ENCODE measurements at regions not wholly inside any gene's neighbourhood (a gene's known extent, or its start where the extent isn't known, plus 50 kb on each side); places are given as distances from the start of the nearest gene placed in this dataset.
"Not testable (repeated sequence)": the region's sequence is repeated elsewhere in the genome, so short reads cannot be mapped to it uniquely, and the experiment has no call there.

DNA sequence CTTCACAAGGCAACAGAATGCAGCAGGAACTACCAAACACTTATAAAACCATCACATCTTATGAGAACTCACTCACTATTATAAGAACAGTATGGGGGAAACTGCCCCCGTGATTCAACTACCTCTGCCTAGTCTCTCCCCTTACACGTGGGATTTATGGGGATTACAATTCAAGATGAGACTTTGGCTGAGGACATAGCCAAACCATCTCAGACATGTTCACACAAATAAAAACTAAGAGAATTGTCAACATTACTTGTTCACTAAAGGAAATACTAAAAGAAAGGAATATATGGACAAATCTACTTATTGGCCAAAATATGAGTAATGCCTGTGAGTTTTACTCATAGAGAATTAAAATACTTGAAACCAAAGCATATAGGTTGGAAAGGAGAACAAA, 505.1 kb downstream of the IGSF11 start:
- BruUV-seq (replicated peaks): no TSS peak
- Mint-ChIP-seq H3K4me1 (ENCODE audit: low read depth, unreplicated experiment) (peaks cover 13% of the 10 kb centered on the region), H3K27me3 (ENCODE audit: insufficient read depth, unreplicated experiment) (no peaks in the 10 kb centered on the region), H3K36me3 (ENCODE audit: insufficient read depth, unreplicated experiment) (no peaks in the 10 kb centered on the region), H3K27ac (ENCODE audit: unreplicated experiment) (no peak overlapping the region), H3K4me3 (ENCODE audit: unreplicated experiment) (no peak overlapping the region), H3K9me3 (ENCODE audit: unreplicated experiment) (peaks cover 9% of the 10 kb centered on the region)
- CTCF ChIA-PET: no interaction called here
- POLR2A ChIA-PET: no interaction called here
- DNase-seq: no peak
- H3K27me3 ChIP-seq (replicated peaks; ENCODE audit: control insufficient read depth, insufficient read depth, low read length): no peaks in the 10 kb centered on the region
- no peaks in the 10 kb centered on the region for H3K36me3 ChIP-seq (ENCODE audit: control insufficient read depth, insufficient read depth, low read length)
- H3K4me1 ChIP-seq: peaks cover 16% of the 10 kb centered on the region
- intact Hi-C loops (cut with micrococcal nuclease; ENCODE audit: unreplicated experiment): no loop called here
- no peak overlapping the region for H3K4me3 ChIP-seq (ENCODE audit: low read depth, low read length)
- TF ChIP-seq, protein P1, sequence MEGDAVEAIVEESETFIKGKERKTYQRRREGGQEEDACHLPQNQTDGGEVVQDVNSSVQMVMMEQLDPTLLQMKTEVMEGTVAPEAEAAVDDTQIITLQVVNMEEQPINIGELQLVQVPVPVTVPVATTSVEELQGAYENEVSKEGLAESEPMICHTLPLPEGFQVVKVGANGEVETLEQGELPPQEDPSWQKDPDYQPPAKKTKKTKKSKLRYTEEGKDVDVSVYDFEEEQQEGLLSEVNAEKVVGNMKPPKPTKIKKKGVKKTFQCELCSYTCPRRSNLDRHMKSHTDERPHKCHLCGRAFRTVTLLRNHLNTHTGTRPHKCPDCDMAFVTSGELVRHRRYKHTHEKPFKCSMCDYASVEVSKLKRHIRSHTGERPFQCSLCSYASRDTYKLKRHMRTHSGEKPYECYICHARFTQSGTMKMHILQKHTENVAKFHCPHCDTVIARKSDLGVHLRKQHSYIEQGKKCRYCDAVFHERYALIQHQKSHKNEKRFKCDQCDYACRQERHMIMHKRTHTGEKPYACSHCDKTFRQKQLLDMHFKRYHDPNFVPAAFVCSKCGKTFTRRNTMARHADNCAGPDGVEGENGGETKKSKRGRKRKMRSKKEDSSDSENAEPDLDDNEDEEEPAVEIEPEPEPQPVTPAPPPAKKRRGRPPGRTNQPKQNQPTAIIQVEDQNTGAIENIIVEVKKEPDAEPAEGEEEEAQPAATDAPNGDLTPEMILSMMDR (IDR thresholded peaks at IDR 0.05; ENCODE audit: insufficient read depth in 1 of 2, low read depth in 1 of 2, low read length in 1 of 2, severe bottlenecking in 1 of 2, unreplicated experiment in 1 of 2): no peak
- no peaks in the 10 kb centered on the region for H3K9me3 ChIP-seq

DNA sequence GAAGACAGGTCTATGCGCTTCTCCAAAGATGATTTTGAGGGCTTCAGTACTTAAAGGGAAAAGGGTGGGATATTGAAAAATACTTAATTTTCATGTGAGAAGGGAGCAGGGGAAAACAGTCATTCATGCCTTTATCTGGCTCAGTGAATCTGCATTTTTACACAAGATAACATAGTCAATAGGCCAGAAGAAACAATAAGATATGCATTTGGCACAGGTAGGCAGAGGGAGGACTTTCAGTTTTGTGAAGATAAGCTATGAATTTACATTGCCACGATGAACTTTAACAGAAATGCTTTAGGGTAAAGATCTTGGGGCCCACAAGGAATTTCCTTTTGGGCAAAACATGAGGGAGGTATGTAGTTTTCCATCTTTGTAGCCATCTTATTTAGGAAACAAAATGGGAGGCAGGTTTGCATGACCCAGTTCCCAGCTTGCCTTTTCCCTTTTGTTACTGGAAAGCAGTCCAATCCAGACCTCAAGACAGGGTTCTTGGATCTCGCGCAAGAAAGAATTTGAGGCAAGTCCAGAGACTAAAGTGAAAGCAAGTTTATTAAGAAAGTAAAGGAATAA, 504.2 kb downstream of the IGSF11 start:
- Histone ChIP-seq H3K36me3 (ENCODE audit: control insufficient read depth, insufficient read depth, low read length) (no peaks in the 10 kb centered on the region), H3K4me3 (ENCODE audit: low read depth, low read length) (no peak overlapping the region), H3K4me1 (peaks cover 16% of the 10 kb centered on the region), H3K27me3 (replicated peaks; ENCODE audit: control insufficient read depth, insufficient read depth, low read length) (no peaks in the 10 kb centered on the region), H3K9me3 (no peaks in the 10 kb centered on the region)
- peaks cover 17% of the 10 kb centered on the region for H3K9me3 Mint-ChIP-seq (ENCODE audit: unreplicated experiment)
- H3K4me3 Mint-ChIP-seq (ENCODE audit: unreplicated experiment): no peak overlapping the region
- ChIA-PET CTCF (no interaction called here), POLR2A (no interaction called here)
- no TSS peak for BruUV-seq (replicated peaks)
- DNase-seq: no peak
- TF ChIP-seq, protein P1 (IDR thresholded peaks at IDR 0.05; ENCODE audit: insufficient read depth in 1 of 2, low read depth in 1 of 2, low read length in 1 of 2, severe bottlenecking in 1 of 2, unreplicated experiment in 1 of 2): no peak
- H3K4me1 Mint-ChIP-seq (ENCODE audit: low read depth, unreplicated experiment): peaks cover 19% of the 10 kb centered on the region
- intact Hi-C loops (cut with micrococcal nuclease; ENCODE audit: unreplicated experiment): loop anchor here (2.0 kb wide), 1 partner anchor 42 kb away; no protein-coding TSS in a partner anchor
- H3K36me3 Mint-ChIP-seq (ENCODE audit: insufficient read depth, unreplicated experiment): no peaks in the 10 kb centered on the region
- H3K27ac Mint-ChIP-seq (ENCODE audit: unreplicated experiment): no peak overlapping the region
- no peaks in the 10 kb centered on the region for H3K27me3 Mint-ChIP-seq (ENCODE audit: insufficient read depth, unreplicated experiment)

DNA sequence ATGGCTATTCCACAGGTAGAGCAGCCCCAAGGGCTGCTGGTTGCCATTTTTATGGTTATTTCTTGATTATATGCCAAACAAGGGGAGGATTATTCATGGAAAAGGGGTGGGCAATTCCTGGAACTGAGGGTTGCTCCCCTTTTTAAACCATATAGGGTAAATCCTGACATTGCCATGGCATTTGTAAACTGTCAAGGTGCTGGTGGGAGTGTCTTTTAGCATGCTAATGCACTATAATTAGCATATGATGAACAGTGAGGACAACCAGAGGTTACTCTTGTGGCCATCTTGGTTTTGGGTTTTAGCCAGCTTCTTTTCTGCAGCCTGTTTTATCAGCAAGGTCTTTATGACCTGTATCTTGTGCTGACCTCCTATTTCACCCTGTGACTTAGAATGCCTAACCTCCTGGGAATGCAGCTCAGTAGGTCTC, 503.7 kb downstream of the IGSF11 start:
- CTCF ChIA-PET; BruUV-seq (replicated peaks); H3K4me3 Mint-ChIP-seq (ENCODE audit: unreplicated experiment); H3K36me3 Mint-ChIP-seq (ENCODE audit: insufficient read depth, unreplicated experiment); H3K4me3 ChIP-seq (ENCODE audit: low read depth, low read length); DNase-seq; H3K27me3 Mint-ChIP-seq (ENCODE audit: insufficient read depth, unreplicated experiment); H3K27me3 ChIP-seq (replicated peaks; ENCODE audit: control insufficient read depth, insufficient read depth, low read length); H3K27ac Mint-ChIP-seq (ENCODE audit: unreplicated experiment); H3K9me3 ChIP-seq; H3K36me3 ChIP-seq (ENCODE audit: control insufficient read depth, insufficient read depth, low read length); POLR2A ChIA-PET: not testable (repeated sequence)
- intact Hi-C loops (cut with micrococcal nuclease; ENCODE audit: unreplicated experiment): loop anchor here (2.0 kb wide), 1 partner anchor 42 kb away; no protein-coding TSS in a partner anchor
- Mint-ChIP-seq H3K4me1 (ENCODE audit: low read depth, unreplicated experiment) (peaks cover 19% of the 10 kb centered on the region), H3K9me3 (ENCODE audit: unreplicated experiment) (peaks cover 18% of the 10 kb centered on the region)
- peaks cover 16% of the 10 kb centered on the region for H3K4me1 ChIP-seq
